HG03442 (cell line): ENCODE measurements at regions not wholly inside any gene's neighbourhood (a gene's known extent, or its start where the extent isn't known, plus 50 kb on each side); places are given as distances from the start of the nearest gene placed in this dataset.
"Not testable (repeated sequence)": the region's sequence is repeated elsewhere in the genome, so short reads cannot be mapped to it uniquely, and the experiment has no call there.

Experiments used
- ATAC-seq: cut with Tn5 transposase; IDR thresholded peaks from one replicate; pipeline ENCODE4 v1.9.1; 2021; ENCODE audit warnings: mild to moderate bottlenecking, moderate library complexity; ENCODE audit not compliant: unreplicated experiment

DNA sequence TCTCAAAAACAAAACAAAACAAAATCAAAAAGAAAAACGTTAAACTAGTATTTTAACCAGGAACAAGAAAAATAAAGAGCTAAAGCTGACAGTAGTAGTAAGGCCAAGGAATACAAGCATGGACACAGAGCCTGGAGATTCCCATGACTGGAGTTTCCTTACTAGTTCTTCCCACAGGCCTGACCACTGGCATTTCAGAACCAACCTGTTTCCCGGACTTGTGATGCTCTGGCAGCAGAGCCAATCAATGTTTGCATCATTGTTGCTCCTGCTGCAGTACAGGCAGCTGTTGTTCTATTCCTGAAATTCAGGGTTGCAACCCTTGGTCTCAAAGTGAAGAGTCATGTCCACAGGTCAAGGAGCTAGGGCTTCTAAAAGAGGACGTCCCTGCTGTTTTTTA is 111.3 kb upstream of the WARS2 start:
- ATAC-seq, result no peak

DNA sequence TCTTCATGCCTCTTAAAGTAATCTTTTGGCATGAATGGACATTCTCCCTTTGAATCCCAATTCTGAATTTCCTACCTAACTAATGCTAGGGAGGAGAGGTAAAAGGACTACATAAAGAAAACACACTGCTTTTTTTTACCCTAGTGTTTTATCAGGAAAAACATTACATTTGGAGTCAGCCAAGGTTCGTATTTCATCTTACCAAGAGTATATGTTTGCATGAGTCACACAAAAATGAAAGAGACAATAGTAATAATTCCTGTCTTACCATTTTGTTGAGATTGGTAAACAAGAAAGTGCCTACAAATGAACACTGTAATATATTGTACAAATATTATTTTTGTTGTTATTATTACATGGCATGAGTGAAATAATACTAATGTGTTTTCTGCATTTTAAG is 112.9 kb upstream of the WARS2 start:
- ATAC-seq, result no peak

DNA sequence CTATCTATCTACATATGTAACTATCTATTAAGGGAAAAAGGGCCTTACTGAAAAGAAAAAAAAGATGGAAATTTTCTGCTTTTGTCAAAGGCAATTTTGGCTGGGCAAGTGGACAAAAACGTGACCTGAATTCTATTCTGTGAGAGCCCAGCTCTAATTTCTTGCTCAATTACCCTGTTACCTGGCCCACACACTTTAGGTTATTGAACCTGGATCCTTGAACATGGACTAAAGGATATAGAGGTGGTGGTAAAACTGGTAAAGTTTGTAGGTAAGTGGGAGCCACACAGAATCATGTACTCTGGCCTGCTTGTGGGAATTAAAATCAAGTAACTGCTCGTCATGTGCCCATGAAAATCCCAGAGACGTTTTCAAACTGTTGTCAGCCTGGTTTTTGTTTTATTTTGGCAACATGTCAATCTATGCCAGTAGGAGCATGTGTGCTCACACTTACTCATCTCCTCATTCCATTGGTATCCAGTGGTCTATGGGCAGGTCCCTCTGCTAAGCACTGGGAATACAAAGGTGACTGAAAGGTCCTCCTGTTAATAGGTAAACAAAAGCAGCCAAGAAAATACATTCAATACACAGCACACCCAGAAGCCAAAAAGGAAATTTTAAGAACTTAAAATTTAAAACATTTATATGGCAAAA is 113.7 kb upstream of the WARS2 start:
- no peak for ATAC-seq

- not testable (repeated sequence) for ATAC-seq
Measured at GRCh38 chr1:119256089-119256488, 112.5 kb upstream of the HAO2 start.

- no peak for ATAC-seq
Measured at GRCh38 chr1:119260506-119260905, 108.1 kb upstream of the HAO2 start.

DNA sequence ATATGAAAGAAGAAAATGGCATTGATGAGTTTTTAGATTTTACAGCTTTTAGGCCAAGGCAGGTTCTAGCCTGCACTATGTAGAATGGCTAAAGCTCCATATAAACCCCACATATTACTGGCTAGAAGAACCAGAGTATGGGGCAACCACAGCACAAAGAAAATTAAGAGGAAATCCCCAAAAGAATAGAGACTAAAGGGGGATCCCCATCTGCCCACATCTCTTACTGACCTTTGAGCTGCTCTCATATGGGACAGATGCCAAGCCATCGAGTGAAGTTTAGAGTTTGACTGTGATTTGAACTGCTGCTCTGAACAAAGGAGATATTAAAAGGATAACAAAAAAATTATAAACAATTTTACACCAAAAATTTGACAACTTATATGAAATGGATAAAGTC is 102.2 kb upstream of the HAO2 start:
- ATAC-seq, result peak; percentile 95

GRCh38 chr1:119266858-119267257 is 101.7 kb upstream of the HAO2 start:
- peak; percentile 27 for ATAC-seq

DNA sequence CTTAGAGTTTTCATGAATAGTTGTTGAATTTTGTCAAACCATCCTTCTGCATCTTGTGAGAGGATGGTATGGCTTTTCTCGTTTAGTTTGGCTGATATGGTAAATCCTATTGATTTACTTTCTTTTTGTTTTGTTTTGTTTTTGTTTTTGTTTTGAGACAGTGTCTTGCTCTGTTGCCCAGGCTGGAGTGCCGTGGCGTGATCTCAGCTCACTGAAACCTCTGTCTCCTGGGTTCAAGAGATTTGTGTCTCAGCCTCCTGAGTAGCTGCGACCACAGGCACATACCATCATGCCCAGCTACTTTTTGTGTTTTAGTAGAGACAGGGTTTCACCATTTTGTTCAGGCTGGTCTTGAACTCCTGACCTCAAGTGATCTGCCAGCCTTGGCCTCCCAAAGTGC is 101.3 kb upstream of the HAO2 start:
- ATAC-seq, result peak; percentile 19

- no peak for ATAC-seq
Measured at GRCh38 chr1:119268879-119269278, 99.7 kb upstream of the HAO2 start.

- ATAC-seq, result peak; percentile 72
Measured at GRCh38 chr1:119275145-119276134, 93.1 kb upstream of the HAO2 start.

GRCh38 chr1:119276558-119276957 is 92.0 kb upstream of the HAO2 start:
- no peak for ATAC-seq

- ATAC-seq, result no peak
Measured at GRCh38 chr1:119279456-119280381, 88.9 kb upstream of the HAO2 start.

DNA sequence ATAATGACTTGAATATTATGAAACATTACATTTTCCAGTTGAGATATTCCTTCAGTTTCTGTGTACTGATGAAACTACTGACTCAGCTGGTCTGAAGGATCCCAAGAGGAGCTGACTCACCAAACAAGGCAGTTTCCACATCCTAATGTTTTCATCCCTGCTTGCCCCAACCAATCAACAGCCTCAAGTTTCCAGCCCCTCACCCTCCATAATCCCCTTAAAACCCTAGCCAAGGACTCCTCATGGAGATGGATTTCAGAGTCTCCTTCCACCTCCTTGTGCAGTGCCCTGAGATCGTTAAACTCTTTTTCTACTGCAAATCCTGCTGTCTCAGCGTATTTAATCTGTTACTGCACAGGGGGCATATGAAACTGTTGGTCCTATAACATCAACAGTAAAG is 83.1 kb upstream of the HAO2 start:
- ATAC-seq, result no peak

- peak; percentile 74 for ATAC-seq
Measured at GRCh38 chr1:119286587-119287181, 81.9 kb upstream of the HAO2 start.

GRCh38 chr1:119288751-119289150 is 79.8 kb upstream of the HAO2 start:
- ATAC-seq, result no peak

GRCh38 chr1:119290297-119290696 is 78.3 kb upstream of the HAO2 start:
- ATAC-seq, result no peak

DNA sequence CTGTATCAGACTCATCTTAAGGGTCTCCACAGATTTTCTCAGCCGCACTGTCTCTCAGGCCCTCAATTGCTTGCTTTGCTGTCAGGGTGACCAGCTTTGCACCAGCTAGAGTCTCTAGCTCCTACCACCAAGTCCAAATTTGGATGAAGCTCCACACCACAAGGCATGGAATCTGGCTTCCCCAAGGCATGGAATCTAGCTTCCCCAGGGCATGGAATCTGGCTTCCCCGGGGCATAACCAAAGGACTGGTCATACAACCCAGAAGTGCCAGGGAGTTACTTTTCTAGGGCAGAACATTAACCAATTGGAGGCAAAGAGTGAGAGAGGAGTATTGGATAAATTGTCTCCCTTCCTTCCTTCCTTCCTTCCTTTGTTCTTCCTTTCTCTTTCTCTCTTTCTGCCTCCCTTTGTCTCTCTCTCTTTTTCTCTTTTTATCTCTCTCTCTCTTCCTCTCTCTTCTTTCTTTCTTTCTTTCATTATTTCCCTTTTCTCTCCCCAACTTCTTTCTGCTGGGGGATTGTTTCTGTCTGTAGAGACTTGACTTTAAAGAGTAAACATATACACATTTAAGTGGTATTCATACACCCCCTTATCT is 76.9 kb upstream of the HAO2 start:
- no peak for ATAC-seq

GRCh38 chr1:119293797-119294196 is 74.8 kb upstream of the HAO2 start:
- ATAC-seq, result no peak

GRCh38 chr1:119294199-119294598 is 74.4 kb upstream of the HAO2 start:
- ATAC-seq, result no peak

DNA sequence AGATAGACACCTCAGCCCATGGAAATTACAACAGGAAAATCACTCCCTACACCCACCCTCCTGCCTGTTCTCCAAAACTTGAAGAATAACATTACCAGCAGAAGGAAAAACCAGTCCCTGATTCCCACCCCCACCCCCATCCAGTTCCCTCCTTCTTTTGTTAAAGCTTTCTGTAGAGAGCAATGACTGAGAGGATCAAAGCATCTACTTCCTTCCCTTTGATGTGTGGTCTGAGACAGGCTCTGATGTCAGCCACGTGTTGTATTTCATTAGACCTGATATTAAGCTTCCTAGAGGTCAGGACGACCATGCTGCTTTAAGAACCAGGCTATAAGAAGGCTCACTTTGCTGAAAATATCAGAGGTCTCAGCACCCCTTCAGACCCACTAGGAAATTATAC is 73.9 kb upstream of the HAO2 start:
- no peak for ATAC-seq
